Neural cell (in vitro differentiated cells): ENCODE measurements at regions not wholly inside any gene's neighbourhood (a gene's known extent, or its start where the extent isn't known, plus 50 kb on each side); places are given as distances from the start of the nearest gene placed in this dataset.

Experiments used
- EP300 ChIP-seq: fragments of 450-650 bp; conservative IDR thresholded peaks from 2 replicates; pipeline ENCODE4 v1.6.1; 2014; ENCODE audit warnings: antibody characterized with exemption, mild to moderate bottlenecking, moderate library complexity; ENCODE audit not compliant: poor library complexity, severe bottlenecking
- RAD21 ChIP-seq: fragments of 450-650 bp; conservative IDR thresholded peaks from 2 replicates; pipeline ENCODE4 v1.6.1; 2014; ENCODE audit warnings: antibody characterized with exemption, mild to moderate bottlenecking, moderate library complexity

GRCh38 chr18:68179811-68180210 lies 535.1 kb downstream of the TMX3 start:
- no peak for TF ChIP-seq EP300
- no peak for TF ChIP-seq RAD21
